IPS-NIHi11 (cell line): ENCODE measurements at regions not wholly inside any gene's neighbourhood (a gene's known extent, or its start where the extent isn't known, plus 50 kb on each side); places are given as distances from the start of the nearest gene placed in this dataset.
A peak's percentile ranks its signal among the peaks of the same experiment; 100 is the strongest.
"Not testable (repeated sequence)": the region's sequence is repeated elsewhere in the genome, so short reads cannot be mapped to it uniquely, and the experiment has no call there.

Source experiments
- DNase-seq: peaks from one replicate; pipeline ENCODE4 v3.0.0; 2012; ENCODE audit warnings: mixed read lengths, low spot score

DNA sequence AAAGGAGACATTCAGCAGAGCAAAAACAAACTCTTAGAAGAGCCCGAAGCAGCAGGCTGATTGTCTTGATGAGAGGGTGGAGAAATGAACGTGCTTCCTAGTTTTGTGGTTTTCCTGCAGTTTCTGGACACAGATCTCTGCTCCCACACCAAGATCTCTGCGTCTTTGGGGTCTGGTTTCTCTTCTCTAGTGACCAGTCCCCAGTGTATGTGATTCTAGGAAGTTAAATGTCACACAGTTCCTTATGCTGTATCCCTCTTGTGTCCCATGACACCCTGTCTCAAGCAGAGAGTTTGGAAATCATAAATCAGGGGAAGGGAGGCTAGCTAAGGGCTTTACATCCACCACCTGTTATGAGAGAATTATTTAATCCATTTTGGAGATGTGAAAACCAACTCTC lies 55.4 kb upstream of the KLF14 start:
- DNase-seq = no peak

DNA sequence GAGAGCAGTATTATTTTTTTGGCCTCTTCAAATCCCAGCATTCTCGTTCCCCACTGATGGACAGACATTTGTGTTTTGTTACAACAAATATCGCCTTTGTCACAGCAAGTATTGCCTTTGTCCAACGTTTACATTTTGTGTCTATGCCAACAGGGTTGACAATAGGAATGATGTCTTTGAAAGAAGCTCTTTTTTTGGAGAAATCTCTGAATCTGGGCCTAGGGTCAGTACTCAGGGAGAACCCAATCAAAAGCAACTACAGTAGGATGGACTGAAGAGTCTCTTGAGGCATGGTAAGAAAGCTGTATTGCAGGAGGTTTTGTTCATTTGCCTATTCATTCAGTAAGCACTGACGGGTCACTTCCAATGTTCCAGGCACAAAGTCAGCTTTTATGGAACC lies 57.7 kb upstream of the KLF14 start:
- no peak for DNase-seq

DNA sequence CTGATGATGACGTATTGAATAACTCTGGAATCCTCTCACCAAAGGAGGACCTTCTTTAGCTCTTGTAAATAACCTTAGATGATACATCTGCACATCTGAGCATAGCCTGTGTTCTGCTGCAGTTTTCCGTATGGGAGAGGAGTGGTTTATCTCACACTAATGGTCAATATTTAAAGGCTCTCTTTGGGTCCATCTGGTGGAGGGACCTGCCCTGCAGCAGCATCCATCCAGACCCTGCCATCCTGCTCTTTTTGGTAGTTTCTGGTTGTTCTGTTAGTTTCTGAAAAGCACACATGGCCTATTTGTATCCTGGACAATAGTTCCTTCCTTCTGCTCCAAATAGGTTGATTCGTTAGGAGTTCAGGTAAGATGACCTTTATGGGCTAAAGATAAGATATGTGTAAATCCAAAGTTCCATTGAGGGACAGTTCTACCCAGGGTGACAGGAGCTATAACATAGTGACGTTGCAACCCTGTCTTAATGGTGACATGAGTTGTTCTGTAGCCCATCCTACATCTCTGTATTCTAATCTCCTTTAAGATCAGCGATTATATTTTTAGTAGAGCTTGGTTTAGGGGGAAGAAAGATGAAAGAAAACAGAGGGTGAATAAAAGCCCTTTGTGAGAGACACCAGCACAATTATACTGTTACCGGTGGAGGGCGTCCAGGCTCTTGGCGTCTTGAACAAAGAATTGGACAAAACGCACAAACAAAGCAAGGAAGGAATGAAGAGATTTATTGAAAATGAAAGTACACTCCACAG lies 60.0 kb upstream of the KLF14 start:
- DNase-seq = peak; percentile 12

DNA sequence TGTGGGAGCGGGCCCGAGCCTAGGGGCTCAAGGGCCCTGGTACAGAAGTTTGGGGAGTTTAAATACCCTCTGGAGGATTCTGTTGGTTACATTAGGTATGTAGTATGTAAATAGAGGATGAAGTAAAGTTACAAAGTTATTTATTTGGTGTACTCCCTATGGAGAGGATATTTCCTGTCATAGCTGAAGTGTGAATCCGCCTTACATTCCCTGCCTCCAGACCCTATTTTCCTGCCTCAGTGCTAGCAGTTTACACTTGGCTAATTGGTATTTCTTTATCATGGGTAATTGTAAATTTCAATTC lies 60.6 kb upstream of the KLF14 start:
- no peak for DNase-seq

DNA sequence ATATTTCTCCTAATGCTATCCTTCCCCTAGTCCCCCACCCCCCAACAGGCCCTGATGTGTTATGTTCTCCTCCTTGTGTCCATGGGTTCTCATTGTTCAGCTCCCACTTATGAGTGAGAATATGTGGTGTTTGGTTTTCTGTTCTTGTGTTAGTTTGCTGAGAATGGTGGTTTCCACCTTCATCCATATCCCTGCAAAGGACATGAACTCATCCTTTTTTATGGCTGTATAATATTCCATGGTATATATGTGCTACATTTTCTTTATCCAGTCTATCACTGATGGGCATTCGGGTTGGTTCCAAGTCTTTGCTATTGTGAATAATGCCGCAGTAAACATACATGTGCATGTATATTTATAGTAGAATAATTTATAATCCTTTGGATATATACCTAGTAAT lies 62.4 kb upstream of the KLF14 start:
- not testable (repeated sequence) for DNase-seq

DNA sequence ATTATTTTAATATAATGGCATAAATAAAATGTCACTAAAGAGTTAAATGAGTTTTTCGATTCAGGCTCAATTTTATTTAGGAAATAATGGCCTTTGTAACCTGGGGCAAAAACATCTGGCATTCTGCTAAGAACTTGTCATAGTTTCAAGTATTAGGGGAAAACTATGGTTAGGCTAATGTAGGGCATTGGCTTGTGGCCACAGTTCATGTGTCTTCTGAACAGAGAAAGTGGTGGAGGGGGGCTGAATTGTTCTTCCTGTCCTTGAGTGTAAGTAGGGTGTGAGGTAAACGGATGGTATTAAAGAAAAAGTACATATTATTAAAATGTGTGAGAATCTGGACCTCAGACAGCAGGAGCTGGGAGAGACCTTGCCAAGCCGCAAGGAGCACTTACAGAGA lies 69.1 kb upstream of the KLF14 start:
- no peak for DNase-seq

DNA sequence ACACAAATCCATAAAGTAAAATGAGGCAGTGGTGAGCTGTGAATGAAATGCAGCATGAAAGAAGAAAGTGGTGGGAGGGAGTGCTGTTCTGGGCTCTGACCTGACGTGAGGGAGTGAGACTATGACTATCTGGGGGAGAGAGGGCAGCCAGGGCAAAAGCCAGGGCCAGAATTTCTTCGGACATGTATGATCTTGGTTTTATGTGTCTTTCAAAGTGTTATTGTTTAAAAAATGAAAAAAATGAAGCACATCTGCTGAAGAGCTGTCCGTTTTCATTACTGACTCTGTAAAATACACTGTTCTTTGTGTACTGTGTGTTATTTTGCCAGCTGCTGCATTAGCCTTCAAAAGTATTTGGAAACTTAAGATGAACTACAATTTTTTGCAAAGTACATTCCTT lies 70.2 kb upstream of the KLF14 start:
- DNase-seq = no peak

DNA sequence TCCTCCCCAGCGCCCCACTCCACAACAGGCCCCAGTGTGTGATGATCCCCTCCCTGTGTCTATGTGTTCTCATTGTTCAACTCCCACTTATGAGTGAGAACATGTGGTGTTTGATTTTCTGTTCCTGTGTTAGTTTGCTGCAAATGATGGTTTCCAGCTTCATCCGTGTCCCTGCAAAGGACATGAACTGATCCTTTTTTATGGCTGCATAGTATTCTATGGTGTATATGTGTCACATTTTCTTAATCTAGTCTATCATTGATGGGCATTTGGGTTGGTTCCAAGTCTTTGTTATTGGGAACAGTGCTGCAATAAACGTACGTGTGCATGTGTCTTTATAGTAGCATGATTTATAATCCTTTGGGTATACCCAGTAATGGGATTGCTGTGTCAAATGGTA lies 78.8 kb upstream of the KLF14 start:
- DNase-seq = not testable (repeated sequence)

DNA sequence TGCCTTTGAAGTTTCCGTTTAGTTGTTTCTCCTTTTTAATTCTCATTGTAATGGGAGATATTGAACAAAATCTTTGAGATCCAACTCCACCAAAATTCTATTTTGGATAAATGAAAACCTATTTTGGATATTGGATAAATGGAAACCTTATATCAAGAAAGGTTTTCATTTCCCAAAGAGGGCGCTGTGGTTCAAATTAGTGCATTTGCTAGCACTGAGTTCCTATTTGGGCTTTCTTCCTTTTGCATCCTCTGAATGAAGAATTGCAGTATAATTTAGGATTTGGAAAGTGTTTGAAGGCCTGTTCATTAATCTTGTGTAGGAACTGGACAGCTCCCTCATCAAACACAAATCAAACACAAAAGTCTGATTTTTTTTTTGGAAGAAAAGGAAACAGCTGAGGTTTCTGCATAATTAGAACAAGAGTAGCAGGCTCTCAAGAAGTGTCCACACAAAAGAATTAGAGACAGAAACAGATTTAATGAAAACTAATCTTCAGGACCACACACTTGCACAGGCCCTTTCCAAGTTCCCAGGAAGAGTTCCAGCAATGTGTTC lies 80.8 kb upstream of the KLF14 start:
- peak; percentile 19 for DNase-seq

DNA sequence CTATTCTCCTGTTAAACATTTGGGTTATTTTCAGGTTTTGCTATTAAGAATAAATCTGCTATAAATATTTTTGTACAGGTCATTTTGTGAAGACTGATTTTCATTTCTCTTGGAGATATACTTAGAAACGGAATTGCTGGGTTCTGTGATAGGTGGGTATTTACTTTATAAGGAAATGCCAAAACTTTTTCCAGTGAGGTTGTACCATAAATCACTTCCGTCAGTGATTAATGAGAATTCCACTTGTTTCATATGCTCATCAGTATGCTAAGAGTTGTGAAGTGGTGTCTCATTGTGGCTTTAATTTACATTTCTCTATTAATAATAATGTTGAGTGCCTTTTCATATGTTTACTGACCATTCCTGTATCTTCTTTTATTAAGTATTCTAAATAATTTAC lies 84.0 kb upstream of the KLF14 start:
- DNase-seq = no peak

DNA sequence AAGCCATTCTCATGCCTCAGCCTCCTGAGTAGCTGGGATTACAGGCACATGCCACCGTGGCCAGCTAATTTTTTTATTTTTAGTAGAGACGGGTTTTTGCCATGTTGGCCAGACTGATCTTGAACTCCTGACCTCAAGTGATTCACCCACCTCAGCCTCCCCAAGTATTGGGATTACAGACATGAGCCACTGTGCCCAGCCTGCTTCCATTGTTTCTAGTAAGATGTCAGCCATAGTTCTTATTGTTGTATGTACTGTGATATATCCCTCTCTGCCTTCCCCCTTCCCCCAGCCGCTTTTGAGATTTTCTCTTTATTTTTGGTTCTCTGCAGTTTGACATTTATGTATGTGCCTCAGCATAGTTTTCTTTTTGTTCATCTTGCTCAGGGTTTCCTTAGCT lies 87.9 kb upstream of the KLF14 start:
- DNase-seq = no peak

DNA sequence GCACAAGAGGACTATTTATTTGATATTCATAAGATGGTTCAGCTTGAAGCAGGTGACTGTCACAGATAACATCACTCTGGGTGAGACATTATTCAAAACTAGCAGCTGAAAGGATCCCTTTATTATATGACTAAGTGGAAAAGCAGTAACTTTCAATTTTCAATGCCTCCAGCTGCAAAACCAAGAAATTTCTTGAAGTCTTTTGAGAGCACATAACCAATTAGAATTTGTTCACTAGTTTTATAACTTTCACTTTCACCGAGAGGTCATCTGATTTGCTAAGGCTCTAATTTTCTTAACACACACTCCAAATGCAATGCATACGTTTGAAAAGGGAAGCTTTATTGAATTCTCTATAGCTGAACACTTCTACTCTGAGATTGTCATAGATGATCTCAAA lies 88.6 kb upstream of the KLF14 start:
- no peak for DNase-seq

DNA sequence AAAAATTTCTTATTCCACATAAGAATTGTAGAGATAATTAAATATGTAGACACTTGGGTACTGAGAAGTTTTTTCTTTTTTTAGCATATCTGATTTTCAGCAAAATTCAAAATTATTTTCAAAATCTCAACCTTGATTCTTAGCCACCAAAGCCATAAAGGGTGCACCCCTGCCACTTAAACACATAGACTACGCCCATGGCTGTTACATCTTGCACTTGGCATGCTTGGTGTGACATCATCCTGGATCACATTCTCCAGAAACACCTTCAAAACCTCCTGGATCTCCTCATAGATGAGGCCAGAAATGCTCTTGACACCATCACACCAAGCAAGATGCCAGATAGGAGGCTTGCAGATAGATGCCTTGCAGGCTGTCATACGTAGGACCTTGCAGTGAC lies 89.1 kb upstream of the KLF14 start:
- no peak for DNase-seq

DNA sequence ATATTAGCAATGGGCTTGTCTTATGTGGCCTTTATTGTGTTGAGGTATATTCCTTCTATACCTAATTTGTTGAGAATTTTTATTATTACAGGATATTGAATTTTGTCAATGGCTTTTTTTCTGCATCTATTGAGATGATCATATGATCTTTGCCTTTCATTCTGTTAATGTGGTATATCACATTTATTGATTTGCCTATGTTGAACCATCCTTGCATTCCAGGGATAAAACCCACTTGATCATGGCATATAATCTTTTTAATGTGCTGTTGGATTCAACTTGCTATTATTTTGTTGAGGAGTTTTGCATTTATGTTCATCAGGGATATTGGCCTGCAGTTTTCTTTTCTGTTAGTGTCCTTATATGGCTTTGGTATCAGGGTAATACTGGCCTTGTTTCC lies 91.8 kb upstream of the KLF14 start:
- no peak for DNase-seq

DNA sequence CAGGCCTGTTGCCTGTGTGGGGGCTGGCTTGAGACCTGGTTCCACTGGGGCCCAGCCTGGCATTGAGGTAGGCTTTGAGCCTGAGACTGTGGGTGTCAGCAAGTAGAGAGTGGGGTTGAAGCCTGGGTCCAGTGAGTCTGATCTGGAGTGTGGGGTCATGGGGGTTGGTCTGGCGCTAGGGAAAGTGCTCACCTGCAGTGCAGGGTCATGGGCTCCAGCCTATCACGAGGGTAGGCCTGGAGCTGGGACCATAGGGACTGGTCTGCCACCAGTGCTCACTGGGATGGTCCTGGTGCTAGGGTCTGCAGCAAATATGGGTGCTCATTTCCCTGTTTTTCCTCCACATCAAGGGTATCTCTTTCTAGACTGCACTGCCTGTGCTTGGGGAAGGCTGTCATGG lies 95.4 kb upstream of the KLF14 start:
- DNase-seq = no peak

DNA sequence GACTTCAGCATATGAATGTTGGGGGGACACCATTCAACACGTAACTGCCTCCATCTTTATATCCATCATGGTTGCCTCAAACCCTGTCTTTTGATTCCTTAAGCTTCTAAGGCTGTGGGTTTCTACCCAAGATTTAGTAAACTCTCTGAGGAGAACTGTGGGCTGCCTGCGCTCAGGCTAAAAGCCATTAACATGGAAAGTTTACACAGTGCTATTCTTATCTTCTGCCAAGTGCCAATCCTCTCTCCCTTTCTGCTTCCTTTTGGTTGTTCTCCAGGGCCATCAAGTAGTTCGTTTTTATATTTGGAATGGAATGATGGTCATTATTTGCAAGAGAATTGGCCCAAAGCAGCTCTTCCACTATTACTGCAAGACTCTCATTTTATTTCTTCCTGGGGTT lies 97.3 kb upstream of the KLF14 start:
- DNase-seq = no peak

DNA sequence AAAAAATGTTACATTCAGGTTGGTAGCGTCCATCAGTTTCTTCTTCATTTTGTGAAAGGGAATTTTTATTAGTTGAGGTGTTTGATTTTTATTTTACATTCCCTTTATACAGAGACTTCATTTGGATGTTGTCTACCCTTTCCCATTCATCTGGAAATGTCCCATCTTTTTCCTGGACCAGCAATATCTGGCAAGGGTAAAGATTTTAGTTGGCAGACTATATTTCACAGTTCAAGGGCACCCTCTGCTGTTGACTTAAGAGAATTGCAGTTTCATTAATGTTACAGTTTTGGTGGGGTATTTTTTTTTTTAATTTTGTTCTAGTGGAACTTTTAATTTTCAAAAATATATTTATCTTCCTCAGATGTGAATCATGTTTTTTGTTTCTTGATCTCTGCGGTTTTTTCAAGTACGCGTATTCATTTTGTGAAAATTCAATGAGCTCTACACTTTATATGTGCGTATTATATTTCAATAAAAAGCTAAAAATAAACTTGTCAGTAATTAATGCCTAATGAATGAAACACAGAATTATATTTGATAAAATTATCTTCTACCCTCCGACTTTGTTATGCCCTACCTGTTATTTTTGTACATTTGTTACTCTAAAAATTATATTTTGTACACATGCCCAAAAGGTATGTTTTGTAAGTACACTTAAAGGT lies 97.9 kb upstream of the KLF14 start:
- DNase-seq = peak; percentile 59

DNA sequence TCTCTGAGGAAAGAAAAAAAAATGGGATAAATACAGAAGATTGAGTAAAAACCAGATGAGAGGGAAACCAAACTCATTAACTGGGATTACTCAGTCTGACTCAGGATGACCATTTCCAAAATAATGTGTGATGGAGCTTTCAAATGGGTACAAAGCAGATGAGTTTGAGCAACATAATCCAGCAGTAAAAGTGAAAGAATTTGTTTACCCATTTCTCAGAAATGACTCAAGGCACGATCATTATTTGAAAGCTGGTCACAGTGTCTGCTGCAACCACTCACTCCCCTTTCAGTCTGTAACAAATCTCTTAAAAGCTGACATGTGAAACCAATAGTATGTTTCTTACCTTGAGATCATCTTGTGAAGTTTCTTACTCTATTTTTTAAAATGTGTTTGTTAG lies 104.7 kb upstream of the KLF14 start:
- DNase-seq = no peak

DNA sequence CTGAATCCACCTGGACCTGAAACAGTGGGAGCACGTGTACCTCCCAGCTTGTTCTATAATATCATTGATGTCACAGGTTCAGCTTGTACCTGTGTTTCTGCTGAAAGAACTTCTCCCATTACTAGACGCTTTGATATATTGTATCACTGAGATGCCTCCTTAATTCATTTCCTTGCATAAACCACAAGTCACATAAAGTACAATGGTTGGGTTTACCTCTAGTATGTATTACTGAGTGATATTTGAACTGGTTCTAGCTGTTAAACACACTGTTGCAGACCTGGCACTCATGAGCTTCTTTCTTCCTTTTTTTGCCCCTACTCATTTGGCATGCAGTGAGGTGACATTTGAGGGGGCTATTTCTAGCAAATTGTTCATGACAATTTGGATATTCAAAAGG lies 106.6 kb upstream of the KLF14 start:
- DNase-seq = no peak

DNA sequence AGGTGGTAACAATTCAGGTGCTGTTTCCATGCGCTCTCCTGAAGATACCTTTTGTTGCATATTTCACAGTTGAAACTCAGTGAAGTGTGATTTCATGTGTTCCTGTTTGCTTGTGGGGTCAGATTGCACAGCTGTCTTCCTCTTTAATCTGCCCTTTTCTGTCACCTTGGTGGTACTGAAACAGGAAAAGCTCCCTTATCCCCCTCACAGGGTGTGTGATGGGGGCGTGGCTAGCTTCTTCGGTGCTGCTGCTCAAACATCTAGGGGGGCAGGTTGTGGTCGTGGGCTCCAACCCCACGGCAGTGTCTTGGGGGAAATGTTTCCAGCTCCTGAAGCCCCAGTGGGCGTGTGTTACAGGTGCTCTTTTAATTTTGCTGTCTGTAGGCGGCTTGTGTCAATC lies 107.4 kb upstream of the KLF14 start:
- DNase-seq = no peak

DNA sequence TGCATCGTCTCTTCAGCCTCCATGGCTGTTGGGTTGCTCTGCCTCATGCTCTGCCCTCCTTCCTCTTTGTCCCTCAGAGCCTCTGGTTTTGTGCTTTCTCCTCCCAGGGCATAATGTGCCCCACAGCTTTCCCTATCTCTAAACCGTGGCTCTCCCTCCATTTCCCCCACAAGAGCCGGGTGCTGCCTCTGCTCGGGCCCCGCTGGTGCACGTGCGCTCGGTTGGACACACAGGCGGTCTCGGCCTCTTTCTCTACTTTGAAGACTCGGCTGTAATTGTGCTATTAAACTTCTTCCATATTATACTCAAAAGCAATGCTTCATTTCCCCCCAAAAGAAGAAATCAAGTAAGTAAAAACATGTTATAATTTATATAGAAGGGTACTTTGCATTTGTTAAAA lies 109.7 kb upstream of the KLF14 start:
- DNase-seq = no peak

DNA sequence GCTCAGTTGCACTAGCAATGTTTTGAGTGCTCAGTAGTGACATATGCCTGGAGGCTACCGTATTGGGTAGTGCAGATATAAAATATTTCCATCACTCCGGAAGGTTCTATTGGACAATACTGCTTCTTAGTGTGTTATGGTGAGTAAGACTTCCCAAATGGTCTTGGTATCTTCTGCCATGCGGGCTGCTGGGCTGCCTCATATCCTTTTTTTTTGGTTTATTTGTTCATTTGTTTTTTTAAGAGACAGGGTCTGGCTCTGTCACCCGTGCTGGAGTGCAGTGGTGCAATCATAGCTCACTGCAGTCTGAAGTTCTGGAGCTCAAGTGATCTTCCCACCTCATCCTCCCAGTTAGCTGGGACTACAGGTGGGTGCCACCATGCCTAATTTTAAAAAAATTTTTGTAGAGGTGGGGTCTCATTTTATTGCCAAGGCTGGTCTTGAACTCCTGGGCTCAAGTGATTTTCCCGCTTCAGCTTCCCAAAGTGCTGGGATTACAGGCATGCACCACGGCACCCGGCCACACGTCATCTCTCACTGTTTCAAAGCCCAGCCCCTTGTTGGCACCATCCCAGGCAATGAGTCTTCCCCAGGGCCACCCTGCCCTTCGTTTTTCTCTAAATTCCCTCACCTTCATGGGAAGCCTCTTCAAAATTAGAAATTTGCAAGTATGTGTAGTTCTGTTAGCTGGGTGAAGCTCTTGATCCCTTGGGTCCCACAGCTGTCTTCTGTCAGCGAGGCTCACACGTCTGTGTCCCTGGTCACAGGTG lies 111.0 kb upstream of the KLF14 start:
- DNase-seq = no peak

DNA sequence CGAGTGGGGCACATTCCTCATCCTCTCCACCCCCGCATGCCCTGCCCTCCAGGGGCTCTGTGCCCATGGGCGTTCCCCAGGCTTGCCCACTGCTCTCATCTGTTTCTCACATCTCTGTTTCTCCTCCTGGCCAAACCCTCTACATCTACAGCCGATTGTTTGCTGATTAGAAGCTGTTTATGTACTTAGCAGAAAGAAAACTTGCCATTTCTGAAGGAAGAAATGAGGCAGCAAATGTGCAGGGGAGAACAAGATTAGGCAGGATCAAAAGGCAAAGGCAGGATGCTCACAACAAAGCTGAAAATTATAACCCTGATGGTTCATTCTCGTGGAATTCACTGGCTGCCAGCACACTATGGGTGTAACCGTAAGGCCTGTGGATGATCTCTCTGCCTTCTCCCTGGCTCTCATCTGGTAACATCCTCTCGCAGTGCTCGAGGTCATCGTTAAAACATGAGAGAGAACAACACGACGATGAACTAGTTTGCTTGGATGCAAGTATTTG lies 111.6 kb upstream of the KLF14 start:
- no peak for DNase-seq
